Renal cortical epithelial cell (primary cell): ENCODE measurements at regions not wholly inside any gene's neighbourhood (a gene's known extent, or its start where the extent isn't known, plus 50 kb on each side); places are given as distances from the start of the nearest gene placed in this dataset.

Source experiments
- DNase-seq: peaks from one replicate; pipeline ENCODE4 v3.0.0-alpha.2; 2011; ENCODE audit warnings: low read depth

GRCh38 chr17:55634702-55635101 lies 88.0 kb downstream of the TMEM100 start:
- no peak for DNase-seq

GRCh38 chr17:55632893-55633292 lies 89.8 kb downstream of the TMEM100 start:
- DNase-seq: no peak

GRCh38 chr17:55632236-55632635 lies 90.4 kb downstream of the TMEM100 start:
- DNase-seq: no peak

- no peak for DNase-seq
These were observed 92.7 kb downstream of the TMEM100 start for GRCh38 chr17:55629995-55630394.

- DNase-seq: no peak
These were observed 97.1 kb downstream of the TMEM100 start for GRCh38 chr17:55625521-55625920.

GRCh38 chr17:55624772-55625433 lies 97.8 kb downstream of the TMEM100 start:
- no peak for DNase-seq

- no peak for DNase-seq
These were observed 100.1 kb downstream of the TMEM100 start for GRCh38 chr17:55622547-55622946.

GRCh38 chr17:55620945-55621344 lies 101.7 kb downstream of the TMEM100 start:
- DNase-seq: no peak

GRCh38 chr17:55620023-55620422 lies 102.6 kb downstream of the TMEM100 start:
- no peak for DNase-seq

- no peak for DNase-seq
These were observed 105.2 kb downstream of the TMEM100 start for GRCh38 chr17:55617441-55617840.

- no peak for DNase-seq
These were observed 102.8 kb upstream of the SMIM36 start for GRCh38 chr17:55614061-55614460.

GRCh38 chr17:55612691-55613141 lies 101.5 kb upstream of the SMIM36 start:
- DNase-seq: no peak

GRCh38 chr17:55607731-55608341 lies 96.6 kb upstream of the SMIM36 start:
- DNase-seq: peak; percentile 16

GRCh38 chr17:55606488-55606815 lies 95.2 kb upstream of the SMIM36 start:
- DNase-seq: no peak

- DNase-seq: no peak
These were observed 94.6 kb upstream of the SMIM36 start for GRCh38 chr17:55605705-55606487.

- peak; percentile 46 for DNase-seq
These were observed 90.7 kb upstream of the SMIM36 start for GRCh38 chr17:55601874-55602364.

GRCh38 chr17:55598495-55598894 lies 87.2 kb upstream of the SMIM36 start:
- DNase-seq: no peak

- no peak for DNase-seq
These were observed 77.4 kb upstream of the SMIM36 start for GRCh38 chr17:55588446-55589242.

- no peak for DNase-seq
These were observed 76.4 kb upstream of the SMIM36 start for GRCh38 chr17:55587608-55588139.

- DNase-seq: no peak
These were observed 74.4 kb upstream of the SMIM36 start for GRCh38 chr17:55585629-55586028.

- DNase-seq: no peak
These were observed 73.6 kb upstream of the SMIM36 start for GRCh38 chr17:55584861-55585260.
